Neural cell (in vitro differentiated cells): ENCODE measurements at regions not wholly inside any gene's neighbourhood (a gene's known extent, or its start where the extent isn't known, plus 50 kb on each side); places are given as distances from the start of the nearest gene placed in this dataset.

Experiments used
- SMC3 ChIP-seq: fragments of 450-650 bp; conservative IDR thresholded peaks from 2 replicates; pipeline ENCODE4 v1.6.1; 2014; ENCODE audit warnings: antibody characterized with exemption, mild to moderate bottlenecking, moderate library complexity; ENCODE audit not compliant: poor library complexity
- TF ChIP-seq, protein P1 (sequence below): fragments of 450-650 bp; IDR thresholded peaks from 2 replicates; pipeline ENCODE4 v1.5.1; 2014; ENCODE audit warnings: antibody characterized with exemption, mild to moderate bottlenecking, moderate library complexity; ENCODE audit not compliant: poor library complexity, severe bottlenecking

GRCh38 chr10:84634636-84635035 lies 306.2 kb downstream of the CCSER2 start:
- TF ChIP-seq, protein P1, sequence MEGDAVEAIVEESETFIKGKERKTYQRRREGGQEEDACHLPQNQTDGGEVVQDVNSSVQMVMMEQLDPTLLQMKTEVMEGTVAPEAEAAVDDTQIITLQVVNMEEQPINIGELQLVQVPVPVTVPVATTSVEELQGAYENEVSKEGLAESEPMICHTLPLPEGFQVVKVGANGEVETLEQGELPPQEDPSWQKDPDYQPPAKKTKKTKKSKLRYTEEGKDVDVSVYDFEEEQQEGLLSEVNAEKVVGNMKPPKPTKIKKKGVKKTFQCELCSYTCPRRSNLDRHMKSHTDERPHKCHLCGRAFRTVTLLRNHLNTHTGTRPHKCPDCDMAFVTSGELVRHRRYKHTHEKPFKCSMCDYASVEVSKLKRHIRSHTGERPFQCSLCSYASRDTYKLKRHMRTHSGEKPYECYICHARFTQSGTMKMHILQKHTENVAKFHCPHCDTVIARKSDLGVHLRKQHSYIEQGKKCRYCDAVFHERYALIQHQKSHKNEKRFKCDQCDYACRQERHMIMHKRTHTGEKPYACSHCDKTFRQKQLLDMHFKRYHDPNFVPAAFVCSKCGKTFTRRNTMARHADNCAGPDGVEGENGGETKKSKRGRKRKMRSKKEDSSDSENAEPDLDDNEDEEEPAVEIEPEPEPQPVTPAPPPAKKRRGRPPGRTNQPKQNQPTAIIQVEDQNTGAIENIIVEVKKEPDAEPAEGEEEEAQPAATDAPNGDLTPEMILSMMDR = no peak
- no peak for TF ChIP-seq SMC3
